ENCODE measurements at regions not wholly inside any gene's neighbourhood (a gene's known extent, or its start where the extent isn't known, plus 50 kb on each side); places are given as distances from the start of the nearest gene placed in this dataset.

DNA sequence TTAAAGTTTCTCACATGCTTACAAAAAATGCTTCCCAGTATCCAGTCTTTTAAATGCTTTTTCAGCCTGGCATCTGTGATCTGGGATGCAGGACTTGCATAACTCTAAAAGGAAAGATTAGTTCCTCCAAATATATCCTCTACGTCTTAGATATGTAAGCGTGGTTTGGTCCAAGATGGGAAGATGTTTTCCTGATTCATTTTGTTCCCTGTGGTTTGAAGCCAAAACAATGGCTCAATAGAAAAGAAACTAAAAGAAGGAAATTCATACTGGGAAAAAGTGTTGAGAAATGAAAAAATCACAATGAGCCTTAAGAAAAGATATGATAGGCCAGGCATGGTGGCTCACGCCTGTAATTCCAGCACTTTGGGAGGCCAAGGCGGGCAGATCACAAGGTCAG, 1002.8 kb downstream of the NAALADL2 start:
- DNase-seq (ENCODE audit: low read depth): no peak

Measured in GM04503 (cell line).